ENCODE measurements at regions not wholly inside any gene's neighbourhood (a gene's known extent, or its start where the extent isn't known, plus 50 kb on each side); places are given as distances from the start of the nearest gene placed in this dataset.

DNA sequence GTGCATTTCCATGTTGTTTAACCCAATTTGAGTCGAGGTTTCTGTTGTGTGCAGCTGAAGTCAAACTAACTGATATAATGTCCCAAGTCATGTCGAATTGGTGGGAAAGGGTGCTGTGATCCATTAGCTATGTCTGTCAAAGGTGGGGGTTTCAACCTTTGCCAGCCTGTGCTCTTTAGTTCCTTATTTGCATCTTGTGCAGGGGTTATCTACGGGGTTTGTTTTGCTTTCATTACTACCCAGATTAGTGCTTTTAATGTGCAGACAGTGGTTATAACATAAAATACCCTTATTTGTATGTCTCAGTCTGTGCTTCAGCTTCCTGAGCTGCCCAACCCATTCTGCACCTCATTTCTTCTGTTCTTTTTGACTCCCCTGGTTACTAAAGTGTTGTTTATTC is 271.9 kb upstream of the CXCR4 start:
- TF ChIP-seq CTCF (conservative IDR thresholded peaks at IDR 0.05 in 1 of 2, IDR thresholded peaks at IDR 0.05 in 1 of 2; ENCODE audit: low read depth in 1 of 2, low read length in 2 of 2) (no peak), EZH2 (IDR thresholded peaks at IDR 0.05; ENCODE audit: low read length, missing control alignments) (no peak)
